ENCODE measurements at regions not wholly inside any gene's neighbourhood (a gene's known extent, or its start where the extent isn't known, plus 50 kb on each side); places are given as distances from the start of the nearest gene placed in this dataset.

GRCh38 chr14:22505697-22506377 lies 83.2 kb downstream of the DAD1 start:
- no peak for TF ChIP-seq FOXP2 (optimal IDR thresholded peaks at IDR 0.05; ENCODE audit: borderline replicate concordance, extremely low read depth, extremely low read length, insufficient read depth)

- no peak for TF ChIP-seq REST (IDR thresholded peaks at IDR 0.05; ENCODE audit: insufficient read depth in 1 of 2, low read depth in 2 of 2, low read length in 2 of 2)
- no peak for TF ChIP-seq TAF1 (IDR thresholded peaks at IDR 0.05; ENCODE audit: borderline replicate concordance, insufficient read depth, low read length)
- TF ChIP-seq FOXP2 (optimal IDR thresholded peaks at IDR 0.05; ENCODE audit: borderline replicate concordance, extremely low read depth, extremely low read length, insufficient read depth): no peak
- TF ChIP-seq POLR2AphosphoS5 (IDR thresholded peaks at IDR 0.05; ENCODE audit: low read depth, low read length): no peak
- TF ChIP-seq SIN3A (IDR thresholded peaks at IDR 0.05; ENCODE audit: borderline replicate concordance, insufficient read depth, low read length): no peak
Observed at GRCh38 chr14:22505309-22505696, 83.7 kb downstream of the DAD1 start.

GRCh38 chr14:22502551-22502950 lies 86.5 kb downstream of the DAD1 start:
- TF ChIP-seq REST (IDR thresholded peaks at IDR 0.05; ENCODE audit: insufficient read depth in 1 of 2, low read depth in 2 of 2, low read length in 2 of 2): no peak
- no peak for TF ChIP-seq SIN3A (IDR thresholded peaks at IDR 0.05; ENCODE audit: borderline replicate concordance, insufficient read depth, low read length)
- TF ChIP-seq TAF1 (IDR thresholded peaks at IDR 0.05; ENCODE audit: borderline replicate concordance, insufficient read depth, low read length): no peak
- TF ChIP-seq FOXP2 (optimal IDR thresholded peaks at IDR 0.05; ENCODE audit: borderline replicate concordance, extremely low read depth, extremely low read length, insufficient read depth): no peak
- no peak for TF ChIP-seq POLR2AphosphoS5 (IDR thresholded peaks at IDR 0.05; ENCODE audit: low read depth, low read length)

- TF ChIP-seq POLR2AphosphoS5 (IDR thresholded peaks at IDR 0.05; ENCODE audit: low read depth, low read length) (no peak), TAF1 (IDR thresholded peaks at IDR 0.05; ENCODE audit: borderline replicate concordance, insufficient read depth, low read length) (no peak), SIN3A (IDR thresholded peaks at IDR 0.05; ENCODE audit: borderline replicate concordance, insufficient read depth, low read length) (no peak), REST (IDR thresholded peaks at IDR 0.05; ENCODE audit: insufficient read depth in 1 of 2, low read depth in 2 of 2, low read length in 2 of 2) (no peak), FOXP2 (optimal IDR thresholded peaks at IDR 0.05; ENCODE audit: borderline replicate concordance, extremely low read depth, extremely low read length, insufficient read depth) (no peak)
Observed at GRCh38 chr14:22502007-22502406, 87.0 kb downstream of the DAD1 start.

GRCh38 chr14:22500954-22501726 lies 87.9 kb downstream of the DAD1 start:
- no peak for TF ChIP-seq REST (IDR thresholded peaks at IDR 0.05; ENCODE audit: insufficient read depth in 1 of 2, low read depth in 2 of 2, low read length in 2 of 2)
- TF ChIP-seq POLR2AphosphoS5 (IDR thresholded peaks at IDR 0.05; ENCODE audit: low read depth, low read length): no peak
- no peak for TF ChIP-seq TAF1 (IDR thresholded peaks at IDR 0.05; ENCODE audit: borderline replicate concordance, insufficient read depth, low read length)
- TF ChIP-seq SIN3A (IDR thresholded peaks at IDR 0.05; ENCODE audit: borderline replicate concordance, insufficient read depth, low read length): no peak
- no peak for TF ChIP-seq FOXP2 (optimal IDR thresholded peaks at IDR 0.05; ENCODE audit: borderline replicate concordance, extremely low read depth, extremely low read length, insufficient read depth)

All from PFSK-1 (cell line).